Uterus (tissue), 2 donors: ENCODE measurements at regions not wholly inside any gene's neighbourhood (a gene's known extent, or its start where the extent isn't known, plus 50 kb on each side); places are given as distances from the start of the nearest gene placed in this dataset.
"Not testable (repeated sequence)": the region's sequence is repeated elsewhere in the genome, so short reads cannot be mapped to it uniquely, and the experiment has no call there.

Experiments used
- POLR2A ChIP-seq, 2 donors: fragments of 450-650 bp; IDR thresholded peaks; one replicate each; pipeline ENCODE4 v1.6.1; 2016; ENCODE audit warnings: antibody characterized with exemption in 2 of 2, mild to moderate bottlenecking in 1 of 2, moderate library complexity in 1 of 2
- TF ChIP-seq, protein P1 (sequence below), 4 experiments: fragments of 200-600 bp in 2 of 4; fragments of 450-650 bp in 2 of 4; sonication (generic) in 2 of 4; IDR thresholded peaks; one replicate each; pipeline ENCODE4 v1.5.1; 2016 to 2019; ENCODE audit warnings: antibody characterized with exemption in 4 of 4, mild to moderate bottlenecking in 2 of 4, moderate library complexity in 1 of 4

DNA sequence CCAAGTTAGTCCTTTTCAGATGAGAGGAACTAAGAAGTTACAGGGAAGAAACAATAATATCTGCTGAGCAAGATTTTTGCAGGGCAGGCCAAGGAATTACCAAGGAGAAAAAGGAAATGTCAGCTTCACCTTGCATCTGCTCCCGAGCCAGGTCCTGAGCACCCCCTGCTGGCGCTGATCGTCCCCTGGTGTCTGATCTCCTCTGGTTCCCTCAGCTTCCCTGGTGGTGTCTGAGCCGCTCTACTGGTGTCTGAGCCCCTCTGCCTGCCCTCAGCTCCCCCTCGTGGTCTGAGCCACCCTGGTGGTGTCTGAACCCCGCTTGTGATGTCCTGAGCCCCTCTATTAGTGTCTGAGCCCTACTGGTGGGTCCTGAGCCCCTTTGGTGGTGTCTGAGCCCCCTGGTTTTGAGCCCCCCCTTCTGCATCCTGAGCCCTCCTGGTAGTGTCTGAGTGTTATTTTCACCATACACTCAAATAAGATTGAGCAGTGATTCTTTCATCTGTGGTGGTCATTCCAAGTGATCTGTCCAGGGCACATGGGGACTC lies 196.6 kb upstream of the POTEB2 start:
- not testable (repeated sequence) for TF ChIP-seq POLR2A (IDR thresholded peaks at IDR 0.05)
- TF ChIP-seq, protein P1, sequence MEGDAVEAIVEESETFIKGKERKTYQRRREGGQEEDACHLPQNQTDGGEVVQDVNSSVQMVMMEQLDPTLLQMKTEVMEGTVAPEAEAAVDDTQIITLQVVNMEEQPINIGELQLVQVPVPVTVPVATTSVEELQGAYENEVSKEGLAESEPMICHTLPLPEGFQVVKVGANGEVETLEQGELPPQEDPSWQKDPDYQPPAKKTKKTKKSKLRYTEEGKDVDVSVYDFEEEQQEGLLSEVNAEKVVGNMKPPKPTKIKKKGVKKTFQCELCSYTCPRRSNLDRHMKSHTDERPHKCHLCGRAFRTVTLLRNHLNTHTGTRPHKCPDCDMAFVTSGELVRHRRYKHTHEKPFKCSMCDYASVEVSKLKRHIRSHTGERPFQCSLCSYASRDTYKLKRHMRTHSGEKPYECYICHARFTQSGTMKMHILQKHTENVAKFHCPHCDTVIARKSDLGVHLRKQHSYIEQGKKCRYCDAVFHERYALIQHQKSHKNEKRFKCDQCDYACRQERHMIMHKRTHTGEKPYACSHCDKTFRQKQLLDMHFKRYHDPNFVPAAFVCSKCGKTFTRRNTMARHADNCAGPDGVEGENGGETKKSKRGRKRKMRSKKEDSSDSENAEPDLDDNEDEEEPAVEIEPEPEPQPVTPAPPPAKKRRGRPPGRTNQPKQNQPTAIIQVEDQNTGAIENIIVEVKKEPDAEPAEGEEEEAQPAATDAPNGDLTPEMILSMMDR (IDR thresholded peaks at IDR 0.05) = not testable (repeated sequence)
